HG03520 (cell line): ENCODE measurements at regions not wholly inside any gene's neighbourhood (a gene's known extent, or its start where the extent isn't known, plus 50 kb on each side); places are given as distances from the start of the nearest gene placed in this dataset.
"Not testable (repeated sequence)": the region's sequence is repeated elsewhere in the genome, so short reads cannot be mapped to it uniquely, and the experiment has no call there.

ENCODE experiments used
- ATAC-seq: cut with Tn5 transposase; IDR thresholded peaks from one replicate; pipeline ENCODE4 v1.9.1; 2021; ENCODE audit warnings: mild to moderate bottlenecking, moderate library complexity; ENCODE audit not compliant: unreplicated experiment

DNA sequence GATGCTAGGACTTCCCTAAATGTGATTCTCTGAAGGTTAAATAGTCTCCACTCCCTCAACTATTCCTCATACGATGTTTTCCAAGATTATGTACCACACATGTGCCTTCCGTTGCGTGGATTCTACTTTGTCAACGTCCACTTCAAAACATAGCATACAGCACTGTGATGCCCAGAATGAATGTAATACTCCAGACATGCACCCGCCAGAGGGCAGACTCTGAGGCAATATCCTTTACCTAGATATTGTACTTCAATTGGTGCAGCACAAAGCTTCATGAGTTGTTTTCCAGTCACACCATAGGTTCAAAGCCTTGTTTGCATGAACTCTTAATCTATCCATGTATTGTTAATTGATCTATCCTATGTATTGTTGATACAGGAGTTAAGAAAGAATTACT is 201.0 kb upstream of the NABP1 start:
- no peak for ATAC-seq

GRCh38 chr2:191478799-191479679 is 198.9 kb upstream of the NABP1 start:
- ATAC-seq: no peak

DNA sequence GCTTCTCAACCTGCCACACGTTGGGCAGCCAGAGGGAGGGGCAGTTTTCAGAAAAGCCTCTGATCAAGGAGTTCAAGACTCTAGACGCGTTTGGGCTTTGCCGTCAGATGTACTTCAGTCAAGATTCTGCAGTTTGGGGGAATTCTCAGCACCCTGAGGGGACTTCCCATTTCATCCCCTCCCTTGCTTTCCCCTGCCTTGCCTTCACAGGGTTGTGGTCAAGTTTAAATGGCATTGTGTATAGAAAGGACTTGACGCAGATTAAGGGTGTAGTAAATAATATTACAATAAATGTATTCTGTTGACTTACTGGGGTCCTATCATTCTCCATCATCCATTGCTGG is 198.3 kb upstream of the NABP1 start:
- ATAC-seq: no peak

DNA sequence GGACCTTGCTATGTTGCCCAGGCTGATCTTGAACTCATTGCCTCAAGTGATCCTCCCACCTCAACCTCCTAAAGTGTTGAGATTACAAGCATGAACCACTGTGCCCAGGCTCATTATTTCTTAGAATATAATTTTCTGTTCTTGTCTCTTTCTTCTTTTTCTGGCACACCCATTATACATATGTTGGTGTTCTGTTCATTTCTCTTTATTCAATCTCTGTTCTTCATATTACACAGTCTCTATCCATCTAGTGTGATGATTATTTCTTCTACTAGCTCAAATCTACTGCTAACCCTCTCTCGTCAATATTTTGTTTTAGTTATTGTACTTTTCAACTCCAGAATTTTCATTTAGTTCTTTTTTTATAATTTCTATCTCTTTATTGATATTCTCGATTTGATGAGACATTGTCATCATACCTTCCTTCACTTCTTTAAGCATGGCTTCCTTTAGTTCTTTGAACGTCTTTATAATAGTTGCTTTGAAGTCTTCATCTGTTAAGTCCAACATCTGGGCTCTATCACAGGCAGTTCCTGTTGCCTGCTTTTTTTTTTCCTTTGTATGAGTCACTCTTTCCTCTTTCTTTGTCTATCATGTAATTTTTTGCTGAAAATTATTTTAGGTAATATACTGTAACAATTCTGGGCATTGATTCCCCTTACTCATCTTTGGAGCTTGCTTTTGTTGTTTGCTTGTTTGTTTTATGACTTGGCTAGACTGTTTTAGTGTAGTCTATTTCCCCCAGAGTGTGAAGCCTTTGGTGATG is 196.4 kb upstream of the NABP1 start:
- ATAC-seq: no peak

GRCh38 chr2:191483117-191483516 is 194.8 kb upstream of the NABP1 start:
- no peak for ATAC-seq

GRCh38 chr2:191486584-191487320 is 191.2 kb upstream of the NABP1 start:
- ATAC-seq: no peak

- no peak for ATAC-seq
These were observed 189.8 kb upstream of the NABP1 start for GRCh38 chr2:191488135-191488534.

DNA sequence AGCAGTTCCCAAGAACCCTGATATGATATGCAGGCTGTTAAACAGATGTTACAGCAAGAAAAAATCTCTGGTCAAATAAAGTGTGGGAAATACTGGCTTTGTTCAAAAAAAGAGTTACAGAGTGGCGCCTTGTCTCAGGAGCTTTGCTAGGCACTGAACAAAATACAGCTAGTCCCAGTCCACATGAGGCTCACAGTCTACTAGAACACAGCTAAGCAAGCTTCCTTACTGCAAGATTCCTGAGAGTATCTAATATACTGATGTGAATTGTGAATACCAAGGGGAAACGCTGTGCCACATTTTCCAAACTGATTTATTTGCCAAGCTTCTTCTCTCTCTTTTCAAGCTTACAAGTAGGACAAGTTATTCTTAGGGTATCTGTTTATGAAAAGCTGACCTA is 188.8 kb upstream of the NABP1 start:
- no peak for ATAC-seq

DNA sequence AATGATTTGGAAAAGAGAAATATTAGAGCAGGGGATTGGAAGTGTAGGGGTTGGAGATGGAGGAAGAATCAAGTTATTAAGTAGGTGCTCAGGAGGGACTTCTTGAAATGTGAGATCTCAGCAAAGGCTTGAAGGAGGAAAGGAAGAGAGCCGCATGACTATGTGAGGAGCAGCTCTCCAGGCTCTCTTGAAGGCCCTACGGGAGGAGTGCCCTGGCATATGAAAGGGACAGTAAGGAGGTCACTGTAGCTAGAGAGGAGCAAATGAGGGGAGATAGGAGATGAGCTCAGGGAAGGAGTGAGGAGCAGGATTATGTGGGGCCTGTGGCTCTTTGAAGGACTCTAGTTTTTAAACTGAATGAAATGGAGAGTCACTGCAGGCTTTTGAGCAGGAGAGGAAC is 181.1 kb upstream of the NABP1 start:
- no peak for ATAC-seq

- no peak for ATAC-seq
These were observed 180.1 kb upstream of the NABP1 start for GRCh38 chr2:191497822-191498221.

DNA sequence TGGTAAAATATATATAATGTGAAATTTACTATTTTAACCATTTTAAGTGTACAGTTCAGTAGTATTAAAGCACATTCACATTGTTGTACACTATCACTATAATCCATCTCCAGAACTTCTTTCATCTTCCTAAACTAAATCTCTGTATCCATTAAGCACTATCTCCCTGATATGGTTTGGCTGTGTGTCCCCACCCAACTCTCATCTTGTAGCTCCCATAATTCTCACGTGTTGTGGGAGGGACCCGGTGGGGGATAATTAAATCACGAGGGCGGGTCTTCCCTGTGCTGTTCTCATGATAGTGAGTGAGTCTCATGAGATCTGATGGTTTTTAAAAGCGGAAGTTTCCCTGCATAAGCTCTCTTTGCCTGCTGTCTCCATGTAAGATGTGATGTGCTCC is 178.9 kb upstream of the NABP1 start:
- no peak for ATAC-seq

- ATAC-seq: no peak
These were observed 177.9 kb upstream of the NABP1 start for GRCh38 chr2:191499874-191500565.

DNA sequence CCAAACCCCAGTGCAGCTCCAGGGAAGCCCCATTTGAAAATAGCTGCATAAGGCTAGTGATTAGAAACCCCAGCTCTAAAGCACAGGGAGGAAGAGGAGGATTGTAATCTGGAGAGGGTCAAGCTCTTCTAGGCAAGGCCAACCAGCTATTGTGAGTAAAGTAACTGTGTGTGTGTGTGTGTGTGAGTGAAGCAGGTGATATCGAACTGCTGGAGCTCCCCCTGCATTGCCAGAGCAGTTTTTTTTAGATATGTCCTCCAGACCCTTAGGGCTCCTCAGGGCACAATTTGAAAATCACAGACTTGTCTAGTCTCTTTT is 177.4 kb upstream of the NABP1 start:
- ATAC-seq: no peak

DNA sequence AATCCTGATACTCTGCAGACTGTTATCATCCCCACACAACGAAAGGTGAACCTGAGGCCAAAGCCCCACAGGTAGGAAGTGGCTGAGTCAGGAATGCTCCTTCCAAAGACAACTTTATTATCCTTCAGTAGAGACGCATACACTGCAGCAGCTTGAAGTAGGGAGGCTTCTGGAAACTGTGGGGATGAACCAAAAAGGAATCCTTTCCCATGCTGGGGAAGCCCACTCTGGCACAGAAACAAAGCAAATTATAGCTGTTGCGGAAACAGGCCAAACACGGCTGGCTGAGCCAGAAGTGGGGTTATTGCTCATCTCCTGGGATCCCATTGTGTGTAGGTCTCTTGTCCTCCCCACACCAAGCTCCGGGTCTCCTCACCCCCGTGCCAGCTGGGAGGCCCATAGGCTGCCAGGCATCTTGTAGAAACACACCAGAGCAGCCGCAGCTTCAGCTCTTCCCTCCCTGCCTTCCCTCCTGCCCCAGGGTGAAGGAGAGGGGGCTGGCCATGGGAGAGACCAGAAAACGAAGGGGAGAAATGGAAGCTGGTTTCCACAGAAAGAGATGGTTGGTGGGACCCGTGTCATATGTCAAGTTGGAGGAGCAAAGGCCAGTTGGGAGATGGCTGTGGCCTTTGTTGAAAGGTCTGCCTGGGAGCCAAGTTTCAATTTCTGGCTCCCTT is 176.9 kb upstream of the NABP1 start:
- no peak for ATAC-seq

GRCh38 chr2:191501561-191502168 is 176.3 kb upstream of the NABP1 start:
- ATAC-seq: no peak

DNA sequence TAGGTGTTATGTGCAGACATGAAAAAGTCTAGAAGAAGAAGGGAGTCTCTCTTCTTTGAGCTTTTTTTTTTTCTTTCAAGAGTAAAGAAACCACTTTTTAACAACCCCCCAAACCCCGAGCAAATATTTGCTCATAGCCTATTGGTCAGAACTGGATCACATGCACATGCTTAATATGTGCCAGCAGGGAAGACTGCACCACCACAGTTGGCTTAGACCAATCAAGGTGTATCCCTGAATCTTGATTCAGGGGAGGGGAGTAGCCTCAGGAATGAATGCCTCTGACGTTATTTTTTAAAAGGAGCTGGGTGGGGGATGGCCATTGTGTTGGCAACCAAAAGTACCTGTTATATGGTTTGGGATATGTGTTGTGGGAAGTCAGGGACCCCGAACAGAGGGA is 171.4 kb upstream of the NABP1 start:
- no peak for ATAC-seq

DNA sequence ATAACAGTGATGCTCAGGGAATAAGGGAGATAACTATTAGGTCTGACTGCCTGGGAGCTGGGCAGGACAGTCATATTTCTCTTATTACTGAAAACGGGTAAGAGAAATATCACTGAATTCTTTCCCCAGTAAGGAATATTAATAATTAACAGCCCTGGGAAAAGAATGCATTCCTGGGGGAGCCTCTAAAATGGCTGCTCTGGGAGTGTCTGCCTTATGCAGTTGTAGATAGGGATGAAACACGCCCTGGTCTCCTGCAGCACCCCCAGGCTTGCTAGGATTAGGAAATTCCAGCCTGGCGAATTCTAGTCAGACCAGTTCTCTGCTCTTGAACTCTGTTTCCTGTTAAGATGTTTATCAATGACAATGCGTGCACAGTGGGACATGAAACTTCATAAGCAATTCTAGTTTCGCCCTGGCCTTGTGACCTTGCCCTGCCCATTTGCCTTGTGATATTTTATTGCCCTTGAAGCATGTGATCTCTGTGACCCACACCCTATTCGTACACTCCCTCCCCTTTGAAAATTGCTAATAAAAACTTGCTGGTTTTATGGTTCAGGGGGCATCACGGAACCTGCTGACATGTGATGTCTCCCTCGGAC is 170.6 kb upstream of the NABP1 start:
- ATAC-seq: not testable (repeated sequence)

GRCh38 chr2:191508738-191509137 is 169.2 kb upstream of the NABP1 start:
- ATAC-seq: no peak

- no peak for ATAC-seq
These were observed 165.6 kb upstream of the NABP1 start for GRCh38 chr2:191512216-191512835.
